ENCODE measurements at regions not wholly inside any gene's neighbourhood (a gene's known extent, or its start where the extent isn't known, plus 50 kb on each side); places are given as distances from the start of the nearest gene placed in this dataset.

DNA sequence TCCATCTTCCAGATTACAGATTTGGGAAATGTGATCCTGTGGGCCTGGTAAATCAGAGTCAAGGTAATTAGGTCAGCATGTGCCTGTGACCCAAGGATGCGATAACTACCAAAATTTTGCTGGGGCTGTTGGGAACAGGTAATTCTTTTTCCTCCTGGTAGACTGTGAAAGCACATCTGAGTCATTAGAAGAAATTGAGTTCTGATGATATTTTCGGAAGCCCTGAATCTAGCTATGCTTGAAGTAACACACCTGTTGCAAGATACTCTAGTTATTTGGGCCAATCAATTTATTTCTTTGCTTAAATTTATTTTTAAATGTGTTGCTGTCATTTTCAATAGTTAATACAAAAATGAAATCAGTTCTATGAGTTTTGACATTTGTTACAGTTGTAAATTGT is 903.6 kb downstream of the RPA4 start:
- no peak for DNase-seq (ENCODE audit: low read depth)
- ChIA-PET POLR2A (no interaction called here), CTCF (no interaction called here)
- TF ChIP-seq, protein P1, sequence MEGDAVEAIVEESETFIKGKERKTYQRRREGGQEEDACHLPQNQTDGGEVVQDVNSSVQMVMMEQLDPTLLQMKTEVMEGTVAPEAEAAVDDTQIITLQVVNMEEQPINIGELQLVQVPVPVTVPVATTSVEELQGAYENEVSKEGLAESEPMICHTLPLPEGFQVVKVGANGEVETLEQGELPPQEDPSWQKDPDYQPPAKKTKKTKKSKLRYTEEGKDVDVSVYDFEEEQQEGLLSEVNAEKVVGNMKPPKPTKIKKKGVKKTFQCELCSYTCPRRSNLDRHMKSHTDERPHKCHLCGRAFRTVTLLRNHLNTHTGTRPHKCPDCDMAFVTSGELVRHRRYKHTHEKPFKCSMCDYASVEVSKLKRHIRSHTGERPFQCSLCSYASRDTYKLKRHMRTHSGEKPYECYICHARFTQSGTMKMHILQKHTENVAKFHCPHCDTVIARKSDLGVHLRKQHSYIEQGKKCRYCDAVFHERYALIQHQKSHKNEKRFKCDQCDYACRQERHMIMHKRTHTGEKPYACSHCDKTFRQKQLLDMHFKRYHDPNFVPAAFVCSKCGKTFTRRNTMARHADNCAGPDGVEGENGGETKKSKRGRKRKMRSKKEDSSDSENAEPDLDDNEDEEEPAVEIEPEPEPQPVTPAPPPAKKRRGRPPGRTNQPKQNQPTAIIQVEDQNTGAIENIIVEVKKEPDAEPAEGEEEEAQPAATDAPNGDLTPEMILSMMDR (IDR thresholded peaks at IDR 0.05; ENCODE audit: insufficient read depth, low read depth, low read length): no peak
- H3K27me3 ChIP-seq (ENCODE audit: control insufficient read depth, insufficient read depth, low read length): no peaks in the 10 kb centered on the region
- H3K4me3 ChIP-seq (ENCODE audit: low read depth, low read length): no peak overlapping the region
- no peaks in the 10 kb centered on the region for H3K36me3 ChIP-seq (ENCODE audit: control insufficient read depth, insufficient read depth, low read length)

- H3K27me3 ChIP-seq (ENCODE audit: control insufficient read depth, insufficient read depth, low read length): no peaks in the 10 kb centered on the region
- DNase-seq (ENCODE audit: low read depth): no peak
- no peaks in the 10 kb centered on the region for H3K36me3 ChIP-seq (ENCODE audit: control insufficient read depth, insufficient read depth, low read length)
- no peak overlapping the region for H3K4me3 ChIP-seq (ENCODE audit: low read depth, low read length)
- TF ChIP-seq, protein P1 (IDR thresholded peaks at IDR 0.05; ENCODE audit: insufficient read depth, low read depth, low read length): no peak
- POLR2A ChIA-PET: no interaction called here
- CTCF ChIA-PET: no interaction called here
Measured at GRCh38 chrX:97787849-97788248, 904.1 kb downstream of the RPA4 start.

- no peak for DNase-seq (ENCODE audit: low read depth)
- Histone ChIP-seq H3K4me3 (ENCODE audit: low read depth, low read length) (no peak overlapping the region), H3K27me3 (ENCODE audit: control insufficient read depth, insufficient read depth, low read length) (no peaks in the 10 kb centered on the region), H3K36me3 (ENCODE audit: control insufficient read depth, insufficient read depth, low read length) (no peaks in the 10 kb centered on the region)
- TF ChIP-seq, protein P1 (IDR thresholded peaks at IDR 0.05; ENCODE audit: insufficient read depth, low read depth, low read length): no peak
- ChIA-PET POLR2A (no interaction called here), CTCF (no interaction called here)
Measured at GRCh38 chrX:97790850-97791249, 907.1 kb downstream of the RPA4 start.

DNA sequence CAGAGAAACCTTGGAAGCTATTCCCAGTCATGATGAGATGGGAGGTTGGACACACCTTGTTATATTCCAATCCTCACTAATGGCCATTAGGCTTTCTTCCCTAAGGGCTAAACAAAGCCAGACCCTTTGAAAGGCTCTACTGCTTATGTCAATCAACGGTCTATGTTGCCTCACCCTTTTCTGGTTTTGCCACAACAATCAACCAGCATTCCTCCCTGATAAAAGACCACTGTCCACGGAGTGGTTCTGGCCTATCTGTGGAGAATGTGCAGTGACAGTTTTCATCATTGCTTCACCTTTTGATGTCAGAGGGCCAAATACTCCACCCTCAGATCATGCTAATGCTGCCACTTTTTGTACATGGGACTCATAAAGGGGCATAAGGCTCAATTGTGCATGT is 913.4 kb downstream of the RPA4 start:
- TF ChIP-seq, protein P1 (IDR thresholded peaks at IDR 0.05; ENCODE audit: insufficient read depth, low read depth, low read length): no peak
- POLR2A ChIA-PET: no interaction called here
- no peaks in the 10 kb centered on the region for H3K27me3 ChIP-seq (ENCODE audit: control insufficient read depth, insufficient read depth, low read length)
- H3K4me3 ChIP-seq (ENCODE audit: low read depth, low read length): no peak overlapping the region
- CTCF ChIA-PET: no interaction called here
- DNase-seq (ENCODE audit: low read depth): no peak
- no peaks in the 10 kb centered on the region for H3K36me3 ChIP-seq (ENCODE audit: control insufficient read depth, insufficient read depth, low read length)

- TF ChIP-seq, protein P1 (IDR thresholded peaks at IDR 0.05; ENCODE audit: insufficient read depth, low read depth, low read length): no peak
- ChIA-PET CTCF (no interaction called here), POLR2A (no interaction called here)
- DNase-seq (ENCODE audit: low read depth): no peak
- no peaks in the 10 kb centered on the region for H3K27me3 ChIP-seq (ENCODE audit: control insufficient read depth, insufficient read depth, low read length)
- peak overlapping the region; percentile 13; the same call in 1 of the 2 replicates for H3K4me3 ChIP-seq (ENCODE audit: low read depth, low read length)
- no peaks in the 10 kb centered on the region for H3K36me3 ChIP-seq (ENCODE audit: control insufficient read depth, insufficient read depth, low read length)
Measured at GRCh38 chrX:97806238-97806637, 922.5 kb downstream of the RPA4 start.
